Ishikawa (cell line): ENCODE measurements at regions not wholly inside any gene's neighbourhood (a gene's known extent, or its start where the extent isn't known, plus 50 kb on each side); places are given as distances from the start of the nearest gene placed in this dataset.

Source experiments
- CREB1 ChIP-seq: IDR thresholded peaks from 2 replicates; pipeline ENCODE4 v1.6.1; 2012; ENCODE audit warnings: low read depth
- EGR1 ChIP-seq: IDR thresholded peaks from 2 replicates; pipeline ENCODE4 v1.6.1; 2012
- EP300 ChIP-seq: IDR thresholded peaks from 2 replicates; pipeline ENCODE4 v1.6.1; 2012; ENCODE audit warnings: borderline replicate concordance
- FOXM1 ChIP-seq: IDR thresholded peaks from 2 replicates; pipeline ENCODE4 v1.6.1; 2012; ENCODE audit warnings: low read depth, borderline replicate concordance
- MAX ChIP-seq: IDR thresholded peaks from 2 replicates; pipeline ENCODE4 v1.6.1; 2012
- REST ChIP-seq: IDR thresholded peaks from 2 replicates; pipeline ENCODE4 v1.6.1; 2012; ENCODE audit warnings: low read depth, mild to moderate bottlenecking
- YY1 ChIP-seq: IDR thresholded peaks from 2 replicates; pipeline ENCODE4 v1.6.1; 2012; ENCODE audit warnings: low read depth
- TF ChIP-seq, protein P1 (sequence below): IDR thresholded peaks from 2 replicates; pipeline ENCODE4 v1.6.1; 2012

DNA sequence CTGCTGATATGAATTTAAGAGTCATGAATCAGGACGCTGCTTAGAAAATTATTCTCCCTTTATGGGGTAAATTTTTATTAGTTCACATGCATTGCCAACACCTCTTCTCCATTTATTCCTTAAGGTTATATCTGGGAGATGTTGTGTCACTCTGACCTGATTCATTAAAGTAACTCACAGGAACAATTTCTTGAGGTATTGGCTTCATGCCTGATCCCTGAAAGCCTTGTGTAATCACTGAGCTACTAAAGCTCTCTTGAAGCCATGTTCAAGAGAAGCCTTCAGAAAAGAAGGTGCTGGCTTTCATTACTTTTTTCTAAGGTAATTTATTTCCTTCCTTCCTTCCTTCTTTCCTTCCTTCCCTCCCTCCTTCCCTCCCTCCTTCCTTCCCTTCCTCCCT, 420.6 kb downstream of the RAB38 start:
- no peak for TF ChIP-seq EP300
- TF ChIP-seq YY1: no peak
- no peak for TF ChIP-seq REST
- TF ChIP-seq, protein P1, sequence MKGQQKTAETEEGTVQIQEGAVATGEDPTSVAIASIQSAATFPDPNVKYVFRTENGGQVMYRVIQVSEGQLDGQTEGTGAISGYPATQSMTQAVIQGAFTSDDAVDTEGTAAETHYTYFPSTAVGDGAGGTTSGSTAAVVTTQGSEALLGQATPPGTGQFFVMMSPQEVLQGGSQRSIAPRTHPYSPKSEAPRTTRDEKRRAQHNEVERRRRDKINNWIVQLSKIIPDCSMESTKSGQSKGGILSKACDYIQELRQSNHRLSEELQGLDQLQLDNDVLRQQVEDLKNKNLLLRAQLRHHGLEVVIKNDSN: no peak
- no peak for TF ChIP-seq FOXM1
- no peak for TF ChIP-seq MAX
- no peak for TF ChIP-seq CREB1
- no peak for TF ChIP-seq EGR1
